ENCODE measurements at regions not wholly inside any gene's neighbourhood (a gene's known extent, or its start where the extent isn't known, plus 50 kb on each side); places are given as distances from the start of the nearest gene placed in this dataset.
A peak's percentile ranks its signal among the peaks of the same experiment; 100 is the strongest.

DNA sequence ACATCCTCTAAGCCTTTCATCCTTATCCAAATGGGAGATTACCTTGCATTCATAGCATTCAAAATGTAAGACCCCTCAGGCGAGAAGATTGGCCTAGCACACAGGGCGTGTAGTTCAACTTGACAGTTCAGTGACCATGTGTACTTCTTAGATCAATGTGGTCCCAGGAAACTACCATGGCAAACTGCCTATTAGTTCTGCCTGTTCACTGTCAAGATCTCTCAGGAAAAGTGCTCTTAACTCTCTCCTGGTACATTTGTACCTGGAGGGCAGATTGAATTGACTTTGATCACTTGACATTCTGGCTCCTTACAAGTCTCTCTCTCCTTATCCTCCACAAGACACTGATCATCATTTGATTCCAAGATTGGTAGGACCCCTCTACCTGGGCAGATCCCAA is 122.4 kb downstream of the CDC7 start:
- Histone ChIP-seq H3K4me3 (no peak overlapping the region), H3K9me3 (no peaks in the 10 kb centered on the region), H3K4me1 (peaks cover 0 to 14% (median 0%) of the 10 kb centered on the region in 4 donors), H3K27me3 (no peaks in the 10 kb centered on the region), H3K36me3 (no peaks in the 10 kb centered on the region), H3K27ac (no peak overlapping the region)
- ATAC-seq (ENCODE audit: low FRiP score in 2 of 2) (peak in 1 of 2 donors; percentile 18), DNase-seq (no peak)
- WGBS, 2 donors = 74 to 83% methylated on average over 2 of the region's 2 CpGs
- peak in 1 of 4 donors; percentile 22 for TF ChIP-seq EP300 (IDR thresholded peaks at IDR 0.05)
- TF ChIP-seq, protein P1, sequence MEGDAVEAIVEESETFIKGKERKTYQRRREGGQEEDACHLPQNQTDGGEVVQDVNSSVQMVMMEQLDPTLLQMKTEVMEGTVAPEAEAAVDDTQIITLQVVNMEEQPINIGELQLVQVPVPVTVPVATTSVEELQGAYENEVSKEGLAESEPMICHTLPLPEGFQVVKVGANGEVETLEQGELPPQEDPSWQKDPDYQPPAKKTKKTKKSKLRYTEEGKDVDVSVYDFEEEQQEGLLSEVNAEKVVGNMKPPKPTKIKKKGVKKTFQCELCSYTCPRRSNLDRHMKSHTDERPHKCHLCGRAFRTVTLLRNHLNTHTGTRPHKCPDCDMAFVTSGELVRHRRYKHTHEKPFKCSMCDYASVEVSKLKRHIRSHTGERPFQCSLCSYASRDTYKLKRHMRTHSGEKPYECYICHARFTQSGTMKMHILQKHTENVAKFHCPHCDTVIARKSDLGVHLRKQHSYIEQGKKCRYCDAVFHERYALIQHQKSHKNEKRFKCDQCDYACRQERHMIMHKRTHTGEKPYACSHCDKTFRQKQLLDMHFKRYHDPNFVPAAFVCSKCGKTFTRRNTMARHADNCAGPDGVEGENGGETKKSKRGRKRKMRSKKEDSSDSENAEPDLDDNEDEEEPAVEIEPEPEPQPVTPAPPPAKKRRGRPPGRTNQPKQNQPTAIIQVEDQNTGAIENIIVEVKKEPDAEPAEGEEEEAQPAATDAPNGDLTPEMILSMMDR (IDR thresholded peaks at IDR 0.05) = no peak

DNA sequence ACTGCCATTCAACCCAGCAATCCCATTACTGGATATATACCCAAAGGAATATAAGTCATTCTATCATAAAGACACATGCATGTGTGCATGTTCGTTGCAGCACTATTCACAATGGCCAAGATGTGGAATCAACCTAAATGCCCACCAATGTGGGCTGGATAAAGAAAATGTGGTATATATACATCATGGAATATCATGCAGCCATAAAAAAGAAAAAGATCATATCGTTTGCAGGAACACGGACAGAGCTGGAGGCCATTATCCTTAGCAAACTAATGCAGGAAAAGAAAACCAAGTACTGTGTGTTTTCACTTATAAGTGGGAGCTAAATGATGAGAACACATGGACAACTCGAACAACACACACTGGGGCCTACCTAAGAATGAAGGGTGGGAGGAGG is 123.7 kb downstream of the CDC7 start:
- H3K27ac ChIP-seq = no peak overlapping the region

More for the DNA sequence above, 123.7 kb downstream of the CDC7 start:
- DNase-seq (no peak), ATAC-seq (ENCODE audit: low FRiP score in 2 of 2) (no peak)
- 93 to 96% methylated on average over 4 of the region's 4 CpGs for WGBS, 2 donors
- Histone ChIP-seq H3K27me3 (no peaks in the 10 kb centered on the region), H3K36me3 (no peaks in the 10 kb centered on the region), H3K4me3 (no peak overlapping the region), H3K4me1 (peaks cover 0 to 14% (median 0%) of the 10 kb centered on the region in 4 donors), H3K9me3 (no peaks in the 10 kb centered on the region)
- TF ChIP-seq EP300 (IDR thresholded peaks at IDR 0.05) (no peak), POLR2AphosphoS5 (IDR thresholded peaks at IDR 0.05) (no peak)

Small RNA genes in the stretch of these regions (small RNA-seq; reads per million reads assigned to genes)
- 0 reads per million in 4 donors for gene AL714022.1

Data from upper lobe of left lung (tissue), 6 donors.